ENCODE measurements at regions not wholly inside any gene's neighbourhood (a gene's known extent, or its start where the extent isn't known, plus 50 kb on each side); places are given as distances from the start of the nearest gene placed in this dataset.

GRCh38 chr4:108512615-108513505, 107.5 kb upstream of the RPL34 start:
- no peak for DNase-seq (ENCODE audit: extremely low read depth, low read depth)

GRCh38 chr4:108511618-108512017, 108.8 kb upstream of the RPL34 start:
- no peak for DNase-seq (ENCODE audit: extremely low read depth, low read depth)
- TF ChIP-seq CTCF (IDR thresholded peaks at IDR 0.05; ENCODE audit: low read depth, low read length, missing control alignments) = no peak

More at GRCh38 chr4:108512615-108513505, 107.5 kb upstream of the RPL34 start:
- H3K4me3 ChIP-seq (replicated peaks; ENCODE audit: low read depth, low read length) = no peak overlapping the region
- peak; percentile 38 for TF ChIP-seq CTCF (IDR thresholded peaks at IDR 0.05; ENCODE audit: low read depth, low read length, missing control alignments)

GRCh38 chr4:108502356-108502755, 118.0 kb upstream of the RPL34 start:
- TF ChIP-seq CTCF (IDR thresholded peaks at IDR 0.05; ENCODE audit: low read depth, low read length, missing control alignments) = no peak
- DNase-seq (ENCODE audit: extremely low read depth, low read depth) = no peak

More at GRCh38 chr4:108511618-108512017, 108.8 kb upstream of the RPL34 start:
- no peak overlapping the region for H3K4me3 ChIP-seq (replicated peaks; ENCODE audit: low read depth, low read length)

GRCh38 chr4:108498925-108499324, 121.5 kb upstream of the RPL34 start:
- DNase-seq (ENCODE audit: extremely low read depth, low read depth) = no peak
- no peak for TF ChIP-seq CTCF (IDR thresholded peaks at IDR 0.05; ENCODE audit: low read depth, low read length, missing control alignments)
- H3K4me3 ChIP-seq (replicated peaks; ENCODE audit: low read depth, low read length) = no peak overlapping the region

More at GRCh38 chr4:108502356-108502755, 118.0 kb upstream of the RPL34 start:
- no peak overlapping the region for H3K4me3 ChIP-seq (replicated peaks; ENCODE audit: low read depth, low read length)

GRCh38 chr4:108493596-108493931, 126.8 kb upstream of the RPL34 start:
- no peak for TF ChIP-seq CTCF (IDR thresholded peaks at IDR 0.05; ENCODE audit: low read depth, low read length, missing control alignments)
- DNase-seq (ENCODE audit: extremely low read depth, low read depth) = no peak
- no peak overlapping the region for H3K4me3 ChIP-seq (replicated peaks; ENCODE audit: low read depth, low read length)

GRCh38 chr4:108492816-108493595, 127.4 kb upstream of the RPL34 start:
- TF ChIP-seq CTCF (IDR thresholded peaks at IDR 0.05; ENCODE audit: low read depth, low read length, missing control alignments) = peak; percentile 85
- no peak overlapping the region for H3K4me3 ChIP-seq (replicated peaks; ENCODE audit: low read depth, low read length)
- no peak for DNase-seq (ENCODE audit: extremely low read depth, low read depth)
